ENCODE measurements at regions not wholly inside any gene's neighbourhood (a gene's known extent, or its start where the extent isn't known, plus 50 kb on each side); places are given as distances from the start of the nearest gene placed in this dataset.
"Not testable (repeated sequence)": the region's sequence is repeated elsewhere in the genome, so short reads cannot be mapped to it uniquely, and the experiment has no call there.

DNA sequence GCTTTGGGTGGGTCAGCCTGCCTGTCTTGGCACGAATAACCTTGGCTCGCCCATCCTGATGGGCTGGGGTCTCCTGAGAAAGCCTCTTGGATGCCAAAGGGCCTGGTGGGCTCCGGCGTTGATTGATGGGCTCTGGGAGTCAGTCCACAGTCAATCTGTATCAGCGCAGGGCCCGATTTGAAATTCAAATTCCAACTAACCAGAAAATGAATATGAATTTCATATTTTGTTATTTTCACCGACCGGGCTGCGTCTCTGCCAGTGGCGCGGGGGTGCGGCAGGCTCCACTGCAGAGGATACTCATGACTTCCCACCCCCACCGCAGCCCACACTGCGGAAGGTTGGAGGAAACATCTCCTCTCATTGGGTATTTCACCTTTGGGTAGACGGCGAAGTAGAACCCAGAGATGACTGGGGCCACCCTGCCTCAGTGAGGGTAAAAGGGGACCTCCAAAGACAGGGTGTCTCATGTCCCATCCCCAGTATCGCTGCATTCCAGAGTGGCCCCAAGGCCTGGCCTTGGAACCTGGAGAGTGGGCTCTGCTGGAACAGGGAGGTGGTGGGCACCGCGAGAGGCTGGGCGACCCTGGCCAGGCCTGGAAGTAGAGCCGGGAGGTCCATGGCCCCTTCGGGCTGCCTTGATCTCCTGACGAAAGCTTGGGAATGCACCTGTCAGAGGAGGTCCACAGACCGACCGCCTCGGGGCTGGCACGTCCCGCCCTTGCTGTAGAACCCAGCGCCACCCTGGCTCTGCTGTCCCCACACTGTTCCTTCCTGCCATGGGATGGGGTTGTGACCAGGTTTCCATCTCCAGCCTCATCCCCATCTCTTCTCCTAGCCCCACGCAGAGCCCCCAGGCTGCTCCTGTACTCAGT lies 54.8 kb upstream of the SORCS2 start:
- no peak for DNase-seq
- Mint-ChIP-seq H3K4me1 (peaks cover 49% of the 10 kb centered on the region), H3K36me3 (ENCODE audit: low read depth) (no peaks in the 10 kb centered on the region), H3K9me3 (peaks cover 5% of the 10 kb centered on the region), H3K27ac (no peak overlapping the region), H3K4me3 (no peak overlapping the region), H3K27me3 (ENCODE audit: low read depth, poor library complexity) (peaks cover 11% of the 10 kb centered on the region)
- TF ChIP-seq, protein P1, sequence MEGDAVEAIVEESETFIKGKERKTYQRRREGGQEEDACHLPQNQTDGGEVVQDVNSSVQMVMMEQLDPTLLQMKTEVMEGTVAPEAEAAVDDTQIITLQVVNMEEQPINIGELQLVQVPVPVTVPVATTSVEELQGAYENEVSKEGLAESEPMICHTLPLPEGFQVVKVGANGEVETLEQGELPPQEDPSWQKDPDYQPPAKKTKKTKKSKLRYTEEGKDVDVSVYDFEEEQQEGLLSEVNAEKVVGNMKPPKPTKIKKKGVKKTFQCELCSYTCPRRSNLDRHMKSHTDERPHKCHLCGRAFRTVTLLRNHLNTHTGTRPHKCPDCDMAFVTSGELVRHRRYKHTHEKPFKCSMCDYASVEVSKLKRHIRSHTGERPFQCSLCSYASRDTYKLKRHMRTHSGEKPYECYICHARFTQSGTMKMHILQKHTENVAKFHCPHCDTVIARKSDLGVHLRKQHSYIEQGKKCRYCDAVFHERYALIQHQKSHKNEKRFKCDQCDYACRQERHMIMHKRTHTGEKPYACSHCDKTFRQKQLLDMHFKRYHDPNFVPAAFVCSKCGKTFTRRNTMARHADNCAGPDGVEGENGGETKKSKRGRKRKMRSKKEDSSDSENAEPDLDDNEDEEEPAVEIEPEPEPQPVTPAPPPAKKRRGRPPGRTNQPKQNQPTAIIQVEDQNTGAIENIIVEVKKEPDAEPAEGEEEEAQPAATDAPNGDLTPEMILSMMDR (IDR thresholded peaks at IDR 0.05): no peak

- H3K27me3 Mint-ChIP-seq (ENCODE audit: low read depth, poor library complexity): peaks cover 11% of the 10 kb centered on the region
- no peak overlapping the region for H3K27ac Mint-ChIP-seq
- H3K4me1 Mint-ChIP-seq: peaks cover 45% of the 10 kb centered on the region
- TF ChIP-seq, protein P1 (IDR thresholded peaks at IDR 0.05): no peak
- H3K9me3 Mint-ChIP-seq: peaks cover 5% of the 10 kb centered on the region
- no peak for DNase-seq
- H3K36me3 Mint-ChIP-seq (ENCODE audit: low read depth): no peaks in the 10 kb centered on the region
- no peak overlapping the region for H3K4me3 Mint-ChIP-seq
These were observed 56.0 kb upstream of the SORCS2 start for GRCh38 chr4:7136351-7136750.

DNA sequence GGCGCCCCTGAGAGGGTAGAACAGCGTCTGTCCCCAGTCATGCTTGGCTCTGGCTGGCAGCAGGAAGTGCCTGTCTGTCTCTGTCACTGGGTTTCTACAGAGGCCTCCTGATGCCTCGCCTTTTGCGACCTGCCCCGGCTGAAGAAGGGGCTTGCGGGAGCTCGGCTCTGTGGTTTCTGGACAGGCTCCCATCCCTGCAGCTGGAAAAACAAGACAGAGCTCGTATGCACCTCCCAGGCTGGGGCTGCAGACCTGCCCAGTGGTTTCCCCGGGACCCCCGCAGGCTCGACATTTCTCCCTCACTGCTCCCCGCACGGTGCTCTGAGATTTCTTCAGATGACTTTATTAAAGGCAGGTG lies 57.0 kb upstream of the SORCS2 start:
- Mint-ChIP-seq H3K4me3 (no peak overlapping the region), H3K36me3 (ENCODE audit: low read depth) (no peaks in the 10 kb centered on the region), H3K27ac (no peak overlapping the region), H3K4me1 (peaks cover 38% of the 10 kb centered on the region), H3K27me3 (ENCODE audit: low read depth, poor library complexity) (peaks cover 11% of the 10 kb centered on the region), H3K9me3 (peaks cover 5% of the 10 kb centered on the region)
- no peak for DNase-seq
- TF ChIP-seq, protein P1 (IDR thresholded peaks at IDR 0.05): no peak

DNA sequence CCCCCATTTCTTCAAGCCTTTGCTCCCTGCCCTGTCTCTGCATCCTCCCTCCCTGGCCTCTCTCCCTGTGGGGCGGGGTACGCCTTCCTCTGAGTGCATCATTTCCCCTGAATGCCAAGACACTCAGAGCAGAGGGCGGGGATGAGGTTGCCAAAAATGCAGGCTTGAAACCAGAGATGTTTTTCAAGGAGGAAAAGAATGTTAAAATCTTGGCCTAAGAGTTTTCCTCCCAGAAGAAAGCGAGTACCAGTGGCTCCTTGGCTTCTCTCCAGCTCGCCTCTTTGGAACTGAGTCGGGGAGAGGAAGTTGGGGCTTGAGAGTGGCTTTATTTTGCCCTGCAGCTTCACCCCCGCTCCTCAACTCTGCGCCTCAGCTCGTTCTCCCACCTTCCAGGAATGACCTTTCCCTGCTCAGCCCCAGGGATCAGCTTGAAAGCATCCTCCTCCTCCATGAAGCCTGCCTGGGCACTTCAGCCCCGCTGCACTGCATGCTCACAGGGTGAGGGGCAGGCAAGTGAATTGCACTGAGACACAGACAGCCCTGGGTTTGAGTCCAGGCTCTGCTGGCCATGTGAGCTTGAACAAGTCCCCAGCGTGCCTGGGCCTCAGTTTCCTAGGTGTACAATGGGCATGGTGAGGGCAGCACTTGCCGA lies 57.5 kb upstream of the SORCS2 start:
- peaks cover 11% of the 10 kb centered on the region for H3K27me3 Mint-ChIP-seq (ENCODE audit: low read depth, poor library complexity)
- peaks cover 5% of the 10 kb centered on the region for H3K9me3 Mint-ChIP-seq
- H3K4me1 Mint-ChIP-seq: peaks cover 33% of the 10 kb centered on the region
- no peak for DNase-seq
- peak overlapping the region; percentile 58 for H3K27ac Mint-ChIP-seq
- TF ChIP-seq, protein P1 (IDR thresholded peaks at IDR 0.05): no peak
- no peaks in the 10 kb centered on the region for H3K36me3 Mint-ChIP-seq (ENCODE audit: low read depth)
- H3K4me3 Mint-ChIP-seq: no peak overlapping the region

DNA sequence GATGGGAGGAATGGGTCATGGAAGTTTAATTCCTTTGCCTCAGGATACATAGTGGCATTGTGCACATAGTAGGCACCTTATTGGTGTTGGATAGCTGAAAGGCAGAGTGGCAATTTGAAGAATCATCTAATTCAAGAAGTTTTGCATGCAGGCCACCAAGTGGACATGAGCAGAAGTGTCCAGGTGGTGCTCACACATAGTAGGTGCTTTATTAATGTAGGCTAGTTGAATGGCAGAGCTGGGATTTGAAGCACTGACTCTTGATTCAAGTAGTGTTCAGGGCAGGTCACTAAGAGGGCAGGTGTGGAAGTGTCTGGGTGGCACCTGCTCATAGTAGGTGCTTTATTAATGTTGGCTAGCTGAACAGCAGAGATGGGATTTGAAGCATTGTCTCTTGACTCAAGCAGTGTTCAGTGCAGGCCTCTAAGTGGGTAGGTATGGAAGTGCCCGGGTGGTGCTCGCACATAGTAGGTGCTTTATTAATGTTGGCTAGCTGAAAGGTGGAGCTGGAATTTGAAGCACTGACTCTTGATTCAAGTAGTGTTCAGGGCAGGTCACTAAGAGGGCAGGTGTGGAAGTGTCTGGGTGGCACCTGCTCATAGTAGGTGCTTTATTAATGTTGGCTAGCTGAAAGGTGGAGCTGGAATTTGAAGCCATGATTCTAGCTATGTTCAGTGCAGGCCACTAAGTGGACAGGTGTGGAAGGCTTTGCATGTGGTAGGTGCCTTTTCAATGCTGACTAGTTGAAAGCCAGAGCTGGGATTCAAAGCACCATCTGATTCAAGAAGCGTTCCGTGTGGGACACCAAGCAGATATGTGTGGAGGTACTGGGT lies 58.3 kb upstream of the SORCS2 start:
- not testable (repeated sequence) for H3K4me3 Mint-ChIP-seq, H3K27ac Mint-ChIP-seq
- H3K4me1 Mint-ChIP-seq: peaks cover 28% of the 10 kb centered on the region

More for the DNA sequence above, 58.3 kb upstream of the SORCS2 start:
- not testable (repeated sequence) for H3K9me3 Mint-ChIP-seq; H3K36me3 Mint-ChIP-seq (ENCODE audit: low read depth); DNase-seq
- peaks cover 11% of the 10 kb centered on the region for H3K27me3 Mint-ChIP-seq (ENCODE audit: low read depth, poor library complexity)

Measured in nephron progenitor cell (in vitro differentiated cells).